Osteoblast (primary cell): ENCODE measurements at regions not wholly inside any gene's neighbourhood (a gene's known extent, or its start where the extent isn't known, plus 50 kb on each side); places are given as distances from the start of the nearest gene placed in this dataset.
"Not testable (repeated sequence)": the region's sequence is repeated elsewhere in the genome, so short reads cannot be mapped to it uniquely, and the experiment has no call there.

Source experiments
- DNase-seq: peaks from one replicate; pipeline ENCODE4 v3.0.0; 2011; ENCODE audit warnings: low spot score, mixed read lengths; ENCODE audit not compliant: insufficient read length; ENCODE audit errors: missing footprints
- H2AFZ ChIP-seq: 2 replicates; pipeline ENCODE4 v1.6.0; 2011; ENCODE audit warnings: mild to moderate bottlenecking, low read length
- H3K27ac ChIP-seq: 2 replicates; pipeline ENCODE4 v1.5.1; 2011; ENCODE audit warnings: mild to moderate bottlenecking, low read depth, low read length, moderate library complexity
- H3K27me3 ChIP-seq: 2 replicates; pipeline ENCODE4 v1.6.0; 2012; ENCODE audit warnings: mild to moderate bottlenecking, control low read depth, inconsistent platforms, low read length, moderate library complexity; ENCODE audit not compliant: insufficient read depth
- H3K36me3 ChIP-seq: 2 replicates; pipeline ENCODE4 v1.5.1; 2011; ENCODE audit warnings: mild to moderate bottlenecking, low read length, control low read depth, moderate library complexity; ENCODE audit not compliant: insufficient read depth
- H3K4me1 ChIP-seq: 2 replicates; pipeline ENCODE4 v1.5.1; 2011; ENCODE audit warnings: mild to moderate bottlenecking, low read length, control low read depth, moderate library complexity; ENCODE audit not compliant: insufficient read depth
- H3K4me2 ChIP-seq: 2 replicates; pipeline ENCODE4 v1.6.0; 2011; ENCODE audit warnings: mild to moderate bottlenecking, low read length; ENCODE audit not compliant: insufficient read depth
- H3K4me3 ChIP-seq: fragments of 200-600 bp; sonication (generic); 3 replicates; pipeline ENCODE4 v1.5.1; 2012; ENCODE audit warnings: mild to moderate bottlenecking, low read length, inconsistent platforms; ENCODE audit not compliant: insufficient read depth
- H3K79me2 ChIP-seq: 2 replicates; pipeline ENCODE4 v1.6.0; 2012; ENCODE audit warnings: mild to moderate bottlenecking, low read length, control low read depth, inconsistent platforms; ENCODE audit not compliant: insufficient read depth
- H3K9me3 ChIP-seq: 2 replicates; pipeline ENCODE4 v1.5.1; 2011; ENCODE audit warnings: low read depth, low read length, control low read depth
- H4K20me1 ChIP-seq: 2 replicates; pipeline ENCODE4 v1.6.0; 2012; ENCODE audit warnings: mild to moderate bottlenecking, low read length, control low read depth; ENCODE audit not compliant: insufficient read depth

DNA sequence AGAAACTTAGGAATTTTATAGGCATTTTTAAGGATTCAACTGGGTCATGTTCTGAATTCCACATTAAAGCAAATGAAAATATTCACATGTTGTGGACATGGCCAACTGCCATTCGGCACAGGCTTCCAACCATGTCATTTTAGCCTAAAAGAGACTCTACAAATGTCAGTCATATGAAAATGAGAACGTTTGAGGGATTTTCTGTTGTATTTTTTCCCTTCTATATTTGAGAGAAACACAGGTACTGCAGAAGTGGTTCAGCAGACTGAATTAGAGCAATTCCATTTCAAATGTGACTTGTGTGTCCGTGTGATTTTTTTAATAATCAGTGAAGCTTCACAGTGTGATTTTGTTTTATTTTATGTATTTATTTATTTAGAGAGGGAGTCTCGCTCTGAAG, 124.3 kb downstream of the TP53TG3F start:
- not testable (repeated sequence) for H3K4me1 ChIP-seq, H3K27me3 ChIP-seq, DNase-seq, H3K36me3 ChIP-seq, H3K9me3 ChIP-seq, H3K27ac ChIP-seq, H2AFZ ChIP-seq, H3K79me2 ChIP-seq, H4K20me1 ChIP-seq, H3K4me2 ChIP-seq, H3K4me3 ChIP-seq

DNA sequence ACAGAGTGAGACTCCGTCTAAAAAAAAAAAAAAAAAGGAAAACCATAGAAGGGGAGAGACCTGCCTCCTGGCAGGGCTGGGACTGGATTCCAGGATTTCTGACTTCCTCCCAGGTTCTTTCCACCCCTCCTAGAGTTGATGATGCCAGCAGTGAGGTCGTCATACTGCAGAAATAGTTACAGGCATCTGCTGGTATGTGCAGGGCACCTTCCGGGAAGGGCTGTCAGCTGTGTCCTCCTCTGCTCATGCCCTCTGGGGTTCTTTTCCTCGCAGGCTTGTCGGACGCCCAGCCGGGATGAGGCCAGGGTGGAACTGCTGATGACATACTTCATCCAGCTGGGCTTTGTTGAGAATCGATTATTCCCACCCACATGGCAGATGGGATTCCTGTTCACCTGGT, 129.2 kb downstream of the TP53TG3F start:
- not testable (repeated sequence) for H3K4me1 ChIP-seq, H3K36me3 ChIP-seq, H3K9me3 ChIP-seq, H4K20me1 ChIP-seq, H2AFZ ChIP-seq, H3K79me2 ChIP-seq, H3K4me3 ChIP-seq, H3K27me3 ChIP-seq, H3K27ac ChIP-seq, H3K4me2 ChIP-seq, DNase-seq

DNA sequence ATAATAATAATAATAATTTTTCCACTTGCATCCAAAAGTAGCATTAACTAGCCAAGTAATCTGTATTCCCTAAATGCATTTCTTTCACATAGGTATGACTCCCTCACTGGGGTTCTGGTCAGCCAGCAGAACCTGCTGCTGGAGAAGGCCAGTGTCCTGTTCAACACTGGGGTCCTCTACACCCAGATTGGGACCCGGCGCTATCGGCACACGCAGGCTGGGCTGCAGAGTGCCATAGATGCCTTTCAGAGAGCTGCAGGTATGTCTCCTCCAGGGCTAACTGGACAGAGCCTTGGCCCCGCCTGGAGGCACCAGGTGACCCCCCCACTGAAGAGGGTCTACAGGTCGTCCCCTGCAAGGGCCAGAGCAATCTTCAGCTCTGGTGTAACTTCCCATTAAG, 133.9 kb downstream of the TP53TG3F start:
- H3K4me1 ChIP-seq, H3K27me3 ChIP-seq: not testable (repeated sequence)

DNA sequence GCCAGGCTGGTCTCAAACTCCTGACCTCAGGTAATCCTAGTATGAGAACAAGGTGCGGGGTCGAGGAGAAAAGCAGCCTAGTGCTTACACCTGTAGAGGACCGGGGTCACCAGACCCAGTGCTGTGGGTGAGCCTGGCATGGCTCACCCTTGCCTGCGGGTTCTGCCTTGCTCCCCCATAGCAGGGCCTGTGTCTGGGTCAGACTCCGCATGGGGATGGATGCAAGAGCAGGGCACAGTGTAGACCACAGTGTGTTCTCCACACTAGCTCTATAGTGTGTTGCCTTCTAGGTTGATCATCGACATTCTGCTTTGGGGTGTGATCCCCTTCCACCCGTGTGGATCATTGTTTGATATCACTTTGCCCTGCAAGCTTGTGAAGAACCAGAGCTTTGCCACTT, 135.7 kb downstream of the TP53TG3F start:
- not testable (repeated sequence) for H3K4me2 ChIP-seq, H3K4me1 ChIP-seq, H3K4me3 ChIP-seq, H3K36me3 ChIP-seq, H3K27me3 ChIP-seq, H2AFZ ChIP-seq, H4K20me1 ChIP-seq, DNase-seq, H3K79me2 ChIP-seq, H3K27ac ChIP-seq, H3K9me3 ChIP-seq

More for the DNA sequence above, 133.9 kb downstream of the TP53TG3F start:
- H3K4me2 ChIP-seq, H2AFZ ChIP-seq, H3K27ac ChIP-seq, H3K4me3 ChIP-seq, H3K79me2 ChIP-seq, DNase-seq, H3K9me3 ChIP-seq, H3K36me3 ChIP-seq, H4K20me1 ChIP-seq: not testable (repeated sequence)

DNA sequence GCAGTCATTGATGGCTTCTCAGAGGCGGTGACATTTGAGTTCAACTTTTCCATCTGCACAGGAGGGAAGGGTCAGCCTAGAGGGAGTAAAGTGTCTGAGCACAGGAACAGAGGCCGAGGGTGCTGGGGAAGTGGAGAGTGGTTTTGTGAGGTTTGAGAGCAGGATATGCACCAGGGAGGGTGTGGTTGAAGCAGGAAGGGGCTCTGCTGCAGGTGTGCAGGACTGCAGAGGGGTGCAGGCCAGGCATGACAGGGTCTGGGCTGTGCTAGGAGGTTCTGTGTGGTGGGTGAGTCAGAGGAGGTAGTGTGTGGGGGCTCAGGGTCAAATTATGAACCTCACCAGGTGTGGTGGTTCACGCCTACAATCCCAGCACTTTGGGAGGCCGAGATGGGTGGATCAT, 141.6 kb downstream of the TP53TG3F start:
- not testable (repeated sequence) for H3K27ac ChIP-seq, H3K9me3 ChIP-seq, H3K4me3 ChIP-seq, H3K36me3 ChIP-seq, H3K4me2 ChIP-seq, DNase-seq, H4K20me1 ChIP-seq, H3K27me3 ChIP-seq, H3K4me1 ChIP-seq, H3K79me2 ChIP-seq, H2AFZ ChIP-seq

DNA sequence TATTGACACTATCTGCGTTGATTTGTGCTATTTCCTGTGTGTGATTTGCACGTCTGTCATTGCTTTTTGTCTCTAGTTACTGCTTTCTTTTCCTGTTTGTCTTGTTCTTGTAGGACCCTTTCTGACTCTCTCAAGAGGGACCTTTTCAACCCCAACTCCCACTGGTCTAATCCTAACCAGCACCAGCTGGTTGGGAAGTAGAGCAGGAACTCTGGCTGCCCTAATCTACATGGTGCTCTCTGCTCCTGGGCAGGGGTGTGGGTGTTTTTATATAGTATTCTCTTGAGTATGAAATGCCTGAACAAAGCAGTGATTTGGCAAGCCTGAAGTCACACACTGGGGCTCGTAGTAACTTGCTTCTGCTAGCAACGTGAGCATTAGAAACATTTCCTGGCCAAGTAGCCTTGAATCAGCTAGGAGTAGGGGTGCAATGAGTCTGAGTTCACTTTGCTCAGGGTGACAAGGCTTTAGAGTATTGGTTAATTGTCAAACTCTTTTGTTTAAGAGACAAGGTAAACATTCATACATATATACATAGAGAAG, 164.2 kb downstream of the TP53TG3F start:
- not testable (repeated sequence) for H3K79me2 ChIP-seq, H4K20me1 ChIP-seq, H3K36me3 ChIP-seq, DNase-seq, H3K9me3 ChIP-seq, H3K27me3 ChIP-seq, H3K4me3 ChIP-seq, H2AFZ ChIP-seq, H3K4me1 ChIP-seq, H3K27ac ChIP-seq, H3K4me2 ChIP-seq

DNA sequence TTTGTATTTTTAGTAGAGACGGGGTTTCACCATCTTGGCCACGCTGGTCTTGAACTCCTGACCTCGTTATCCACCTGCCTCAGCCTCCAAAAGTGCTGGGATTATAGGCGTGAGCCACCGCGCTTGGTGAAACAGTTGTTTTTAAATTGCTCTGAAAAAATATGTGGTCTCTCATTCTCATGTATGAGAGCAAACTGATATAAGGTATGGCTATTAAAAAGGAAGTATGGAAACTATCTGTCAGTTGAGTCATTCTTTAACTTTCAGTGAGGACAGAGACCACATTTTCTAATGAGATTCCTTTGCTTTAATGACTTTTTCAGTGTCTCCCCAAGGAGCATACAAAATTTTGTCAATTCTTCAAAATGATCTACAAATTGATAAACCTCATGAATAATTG, 169.5 kb downstream of the TP53TG3F start:
- not testable (repeated sequence) for H3K4me3 ChIP-seq, H3K27ac ChIP-seq, H3K79me2 ChIP-seq, H3K4me2 ChIP-seq, H4K20me1 ChIP-seq, H3K9me3 ChIP-seq, DNase-seq, H3K36me3 ChIP-seq, H3K4me1 ChIP-seq, H2AFZ ChIP-seq, H3K27me3 ChIP-seq

DNA sequence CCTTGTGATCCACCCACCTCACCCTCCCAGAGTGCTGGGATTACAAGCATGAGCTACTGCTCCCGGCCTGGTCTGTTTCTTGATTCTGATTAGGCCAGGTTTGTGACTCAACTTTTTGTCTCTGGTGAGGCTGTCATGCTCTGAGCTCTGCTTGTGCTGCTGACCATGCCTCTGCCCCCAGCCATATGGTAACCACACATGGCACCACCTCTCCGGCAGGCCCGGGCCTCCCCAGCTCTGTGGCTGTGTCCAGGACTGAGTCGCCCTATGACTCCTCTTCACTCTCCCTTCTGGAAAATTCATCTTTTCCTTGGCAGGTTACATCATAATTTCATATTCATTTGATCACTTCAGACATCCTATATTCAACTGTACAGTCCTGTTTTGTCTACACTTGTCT, 172.3 kb downstream of the TP53TG3F start:
- not testable (repeated sequence) for DNase-seq, H3K27ac ChIP-seq, H3K4me3 ChIP-seq, H3K4me2 ChIP-seq, H2AFZ ChIP-seq, H3K79me2 ChIP-seq, H3K27me3 ChIP-seq, H4K20me1 ChIP-seq, H3K36me3 ChIP-seq, H3K4me1 ChIP-seq, H3K9me3 ChIP-seq

DNA sequence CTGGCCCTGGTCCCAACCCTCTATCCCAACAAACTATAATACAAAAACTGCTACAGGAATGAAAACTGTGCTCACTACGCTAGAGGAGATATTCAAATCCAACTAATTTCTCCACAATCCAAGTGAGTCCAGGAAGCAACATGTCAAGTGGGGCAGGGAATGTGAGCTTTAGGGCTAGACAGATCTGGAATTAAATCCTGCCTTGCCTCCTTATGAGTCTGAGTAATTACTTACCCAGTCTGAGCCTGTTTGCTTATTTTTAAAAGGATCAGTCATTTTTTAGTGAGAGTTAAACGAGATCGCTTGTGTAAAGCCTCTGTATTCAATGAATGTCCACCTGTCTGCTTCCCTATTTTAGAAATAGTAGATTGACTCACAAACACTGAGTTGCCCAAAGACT, 174.6 kb downstream of the TP53TG3F start:
- not testable (repeated sequence) for H3K27ac ChIP-seq, H3K27me3 ChIP-seq, H3K4me3 ChIP-seq, H3K4me2 ChIP-seq, H3K79me2 ChIP-seq, H3K4me1 ChIP-seq, H2AFZ ChIP-seq, H4K20me1 ChIP-seq, H3K9me3 ChIP-seq, H3K36me3 ChIP-seq, DNase-seq
